Activated CD4-positive, alpha-beta memory T cell treated with anti-CD3 and anti-CD28 coated beads for 36 hours (primary cell): ENCODE measurements at regions not wholly inside any gene's neighbourhood (a gene's known extent, or its start where the extent isn't known, plus 50 kb on each side); places are given as distances from the start of the nearest gene placed in this dataset.

ENCODE experiments used
- CTCF ChIA-PET: fragments of 350-600 bp; sonication (Branson Sonifier 250); formaldehyde crosslinking; loops from one replicate; lab custom pipeline; 2021; ENCODE audit warnings: antibody characterized with exemption, inconsistent platforms; lab: Charles Lee
- POLR2A ChIA-PET: fragments of 350-600 bp; sonication (Branson Sonifier 250); formaldehyde crosslinking; loops from one replicate; lab custom pipeline; 2021; ENCODE audit warnings: antibody characterized with exemption; lab: Charles Lee
- DNase-seq: peaks from one replicate; pipeline ENCODE4 v3.0.0-alpha.2; 2020
- H3K27ac Mint-ChIP-seq: one replicate; pipeline ENCODE4 v1.8.0; 2021; ENCODE audit warnings: mixed read lengths
- H3K27me3 Mint-ChIP-seq: one replicate; pipeline ENCODE4 v1.8.0; 2021; ENCODE audit warnings: mixed read lengths
- H3K36me3 Mint-ChIP-seq: one replicate; pipeline ENCODE4 v1.8.0; 2021; ENCODE audit warnings: mixed read lengths
- H3K4me1 Mint-ChIP-seq: one replicate; pipeline ENCODE4 v1.8.0; 2021; ENCODE audit warnings: low read depth, mixed read lengths
- H3K4me3 Mint-ChIP-seq: one replicate; pipeline ENCODE4 v1.8.0; 2021; ENCODE audit warnings: mild to moderate bottlenecking, mixed read lengths
- H3K9me3 Mint-ChIP-seq: one replicate; pipeline ENCODE4 v1.8.0; 2021; ENCODE audit warnings: mixed read lengths
- intact Hi-C: fragments of 100-400 bp; cut with micrococcal nuclease; formaldehyde crosslinking; loops from one replicate; pipeline ENCODE4 v1.15.1; 2023

DNA sequence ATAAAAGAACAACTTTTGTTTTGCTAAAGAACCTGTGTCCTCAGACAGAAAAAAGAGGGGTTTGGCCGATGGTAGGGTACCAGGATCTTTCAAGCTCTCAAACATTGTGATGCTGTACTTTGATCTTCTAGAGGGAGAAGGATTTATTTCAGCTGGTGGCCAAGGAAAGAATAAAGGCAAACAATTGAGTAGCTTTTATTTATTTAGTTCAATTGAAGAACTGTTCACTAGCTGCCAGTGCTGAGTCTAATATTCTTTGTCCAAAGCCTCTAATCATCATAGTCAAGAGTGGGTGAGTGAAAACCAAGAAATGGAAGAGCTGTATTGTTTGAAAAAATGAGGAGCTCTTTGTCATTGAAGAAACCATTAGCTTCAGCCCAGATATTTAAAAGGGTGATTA, 138.4 kb downstream of the FAT3 start:
- CTCF ChIA-PET, result no interaction called here
- POLR2A ChIA-PET, result no interaction called here
- intact Hi-C loops, result no loop called here
- H3K4me3 Mint-ChIP-seq, result no peak overlapping the region
- no peaks in the 10 kb centered on the region for H3K36me3 Mint-ChIP-seq
- H3K27ac Mint-ChIP-seq, result no peak overlapping the region
- peaks cover 3% of the 10 kb centered on the region for H3K27me3 Mint-ChIP-seq
- H3K4me1 Mint-ChIP-seq, result no peaks in the 10 kb centered on the region
- DNase-seq, result no peak
- no peaks in the 10 kb centered on the region for H3K9me3 Mint-ChIP-seq

DNA sequence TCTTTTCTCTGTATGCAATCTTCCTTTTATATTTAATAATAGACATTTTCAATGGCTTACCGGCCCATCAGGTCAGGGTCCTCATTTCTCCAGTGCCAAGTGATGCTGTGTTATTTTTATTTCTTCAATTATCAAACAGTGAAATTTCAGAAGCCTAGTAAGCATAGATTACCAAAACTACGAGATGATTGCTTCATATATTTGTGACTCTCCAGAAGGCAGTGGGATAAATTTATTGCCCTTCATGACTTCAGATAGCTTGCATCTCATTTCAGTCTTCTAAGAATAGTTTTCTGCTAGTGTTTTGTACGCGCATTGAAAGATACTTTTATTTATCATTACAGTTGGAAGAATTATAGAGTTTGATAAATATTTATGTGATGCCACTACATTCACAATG, 139.6 kb downstream of the FAT3 start:
- no peak for DNase-seq
- CTCF ChIA-PET, result no interaction called here
- H3K9me3 Mint-ChIP-seq, result no peaks in the 10 kb centered on the region
- H3K36me3 Mint-ChIP-seq, result no peaks in the 10 kb centered on the region
- H3K27me3 Mint-ChIP-seq, result peaks cover 3% of the 10 kb centered on the region
- POLR2A ChIA-PET, result no interaction called here
- H3K4me1 Mint-ChIP-seq, result no peaks in the 10 kb centered on the region
- H3K27ac Mint-ChIP-seq, result no peak overlapping the region
- intact Hi-C loops, result no loop called here
- no peak overlapping the region for H3K4me3 Mint-ChIP-seq

DNA sequence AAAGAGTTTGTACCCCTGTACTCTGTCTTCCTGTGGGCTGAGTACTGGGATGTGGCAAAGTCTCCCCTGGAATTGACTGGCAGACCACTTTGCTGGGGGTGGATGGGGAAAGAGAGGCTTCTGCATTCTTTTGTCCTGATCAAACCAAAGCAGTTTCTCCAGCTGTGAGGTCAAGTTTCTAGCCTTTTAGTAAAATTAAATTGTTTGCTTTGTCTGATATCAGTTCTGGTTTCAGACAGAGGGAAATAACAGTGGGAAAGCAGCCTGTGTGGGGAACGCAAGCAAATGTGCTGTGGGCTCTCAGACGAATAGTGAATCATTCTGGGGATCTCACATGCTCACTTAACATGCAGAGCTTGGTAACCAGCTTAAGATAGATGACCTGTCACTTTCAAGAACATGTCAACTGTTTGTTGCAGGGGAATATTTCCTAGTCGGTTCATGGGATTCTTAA, 151.6 kb downstream of the FAT3 start:
- CTCF ChIA-PET, result no interaction called here
- Mint-ChIP-seq H3K27me3 (no peaks in the 10 kb centered on the region), H3K9me3 (no peaks in the 10 kb centered on the region), H3K4me1 (no peaks in the 10 kb centered on the region), H3K36me3 (no peaks in the 10 kb centered on the region), H3K4me3 (no peak overlapping the region), H3K27ac (no peak overlapping the region)
- intact Hi-C loops, result no loop called here
- DNase-seq, result no peak
- POLR2A ChIA-PET, result no interaction called here

DNA sequence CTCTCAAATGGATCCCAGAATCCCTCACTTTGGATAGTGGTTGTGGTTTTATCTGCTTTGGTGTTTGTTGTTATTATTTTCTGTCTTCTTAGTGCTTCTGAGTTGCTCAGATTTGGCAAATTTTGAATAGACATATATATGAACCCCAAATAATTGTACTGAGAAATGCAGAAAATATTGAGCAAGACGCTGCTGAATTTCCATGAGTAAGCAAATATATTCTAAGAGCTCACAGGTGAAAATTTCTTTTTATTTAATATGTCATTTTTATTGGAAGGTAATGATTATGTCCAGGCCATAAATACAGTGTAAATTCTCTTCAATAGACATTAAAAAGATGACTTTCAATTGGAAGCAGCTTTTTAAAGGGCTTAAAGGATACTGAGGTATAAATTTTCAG, 152.1 kb downstream of the FAT3 start:
- Mint-ChIP-seq H3K27me3 (no peaks in the 10 kb centered on the region), H3K4me1 (no peaks in the 10 kb centered on the region), H3K4me3 (no peak overlapping the region), H3K9me3 (no peaks in the 10 kb centered on the region), H3K27ac (no peak overlapping the region), H3K36me3 (no peaks in the 10 kb centered on the region)
- CTCF ChIA-PET, result no interaction called here
- POLR2A ChIA-PET, result no interaction called here
- DNase-seq, result no peak
- intact Hi-C loops, result no loop called here

DNA sequence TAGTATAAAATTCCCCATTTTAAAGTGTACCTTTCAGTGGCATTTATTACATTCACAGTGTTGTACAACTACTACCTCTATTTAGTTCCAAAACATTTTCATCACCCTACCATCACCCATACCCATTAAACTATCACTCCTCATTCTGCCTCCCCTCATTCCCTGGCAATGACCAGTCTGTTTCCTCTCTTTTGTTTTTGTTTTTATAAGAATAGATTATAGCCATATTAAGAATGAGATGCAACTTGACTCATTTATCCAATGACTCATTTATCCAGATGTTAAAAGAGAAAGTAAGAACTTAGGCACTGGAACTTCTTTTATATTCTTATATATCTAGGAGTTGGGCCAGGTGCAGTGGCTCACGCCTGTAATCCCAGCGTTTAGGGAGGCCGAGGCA, 156.3 kb downstream of the FAT3 start:
- DNase-seq, result no peak
- intact Hi-C loops, result no loop called here
- Mint-ChIP-seq H3K27ac (no peak overlapping the region), H3K4me3 (no peak overlapping the region), H3K9me3 (no peaks in the 10 kb centered on the region), H3K36me3 (no peaks in the 10 kb centered on the region), H3K27me3 (no peaks in the 10 kb centered on the region), H3K4me1 (no peaks in the 10 kb centered on the region)
- ChIA-PET POLR2A (no interaction called here), CTCF (no interaction called here)

DNA sequence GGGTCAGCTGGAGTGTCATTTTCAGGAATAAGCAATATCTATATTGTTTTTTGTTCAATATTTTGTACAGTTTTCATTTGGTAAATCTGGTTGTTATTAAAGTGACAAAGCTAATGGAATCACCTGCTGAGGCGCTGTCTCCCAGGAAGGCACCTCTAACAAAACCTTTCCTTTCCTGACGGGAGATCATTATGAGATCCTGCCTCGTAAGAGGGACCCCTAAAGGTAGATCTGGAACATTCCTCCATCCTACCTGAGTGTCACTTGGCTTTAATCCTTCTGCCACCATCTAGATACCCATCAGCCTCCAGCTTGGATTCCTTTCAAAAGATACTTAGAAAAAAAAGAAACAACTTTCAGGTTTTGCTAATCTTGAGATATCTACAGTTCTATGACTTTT, 157.7 kb downstream of the FAT3 start:
- Mint-ChIP-seq H3K36me3 (no peaks in the 10 kb centered on the region), H3K9me3 (no peaks in the 10 kb centered on the region), H3K4me1 (no peaks in the 10 kb centered on the region), H3K27me3 (no peaks in the 10 kb centered on the region), H3K4me3 (no peak overlapping the region), H3K27ac (no peak overlapping the region)
- intact Hi-C loops, result no loop called here
- ChIA-PET POLR2A (no interaction called here), CTCF (no interaction called here)
- DNase-seq, result no peak

DNA sequence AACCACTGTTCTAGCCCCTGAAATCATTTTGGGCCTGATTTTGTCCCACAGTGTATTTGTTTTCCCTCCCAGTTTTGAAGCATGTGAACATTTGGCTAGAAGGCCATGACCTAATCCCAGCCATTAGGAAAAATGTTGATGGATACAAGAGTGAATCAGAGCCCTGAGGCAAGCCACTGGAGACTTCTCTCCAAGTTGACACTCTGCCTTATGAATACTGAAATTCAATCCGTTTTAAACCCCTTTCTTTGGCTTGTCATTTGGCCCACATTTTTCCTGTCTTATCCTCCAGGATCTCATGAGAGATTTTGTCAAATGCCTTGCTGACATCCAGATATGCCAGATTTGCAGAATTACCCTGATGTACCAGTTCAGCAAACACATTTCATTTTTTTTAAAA, 158.8 kb downstream of the FAT3 start:
- DNase-seq, result no peak
- no peaks in the 10 kb centered on the region for H3K4me1 Mint-ChIP-seq
- POLR2A ChIA-PET, result no interaction called here
- H3K27me3 Mint-ChIP-seq, result no peaks in the 10 kb centered on the region
- no peaks in the 10 kb centered on the region for H3K36me3 Mint-ChIP-seq
- CTCF ChIA-PET, result no interaction called here
- intact Hi-C loops, result no loop called here
- no peak overlapping the region for H3K4me3 Mint-ChIP-seq
- no peaks in the 10 kb centered on the region for H3K9me3 Mint-ChIP-seq
- H3K27ac Mint-ChIP-seq, result no peak overlapping the region

DNA sequence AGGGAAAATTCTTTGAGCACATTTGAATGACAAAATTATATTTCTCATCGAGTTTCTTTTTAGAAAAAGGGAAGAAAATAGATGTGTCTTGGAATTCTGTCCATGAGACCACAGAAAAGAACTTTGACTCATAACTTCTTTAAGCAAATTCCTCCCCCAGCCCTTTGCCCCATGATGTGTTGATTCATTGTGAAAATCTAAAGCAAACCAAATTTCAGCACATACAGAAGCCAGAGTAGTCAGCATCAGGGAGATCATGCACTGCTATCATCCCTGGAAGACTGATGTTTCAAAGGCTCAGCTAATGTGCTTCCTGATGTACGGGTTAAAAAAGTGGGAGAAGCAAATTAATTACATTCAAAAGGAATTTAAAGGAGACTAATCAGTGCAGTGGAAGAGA, 159.7 kb downstream of the FAT3 start:
- no peak overlapping the region for H3K4me3 Mint-ChIP-seq
- CTCF ChIA-PET, result no interaction called here
- intact Hi-C loops, result no loop called here

DNA sequence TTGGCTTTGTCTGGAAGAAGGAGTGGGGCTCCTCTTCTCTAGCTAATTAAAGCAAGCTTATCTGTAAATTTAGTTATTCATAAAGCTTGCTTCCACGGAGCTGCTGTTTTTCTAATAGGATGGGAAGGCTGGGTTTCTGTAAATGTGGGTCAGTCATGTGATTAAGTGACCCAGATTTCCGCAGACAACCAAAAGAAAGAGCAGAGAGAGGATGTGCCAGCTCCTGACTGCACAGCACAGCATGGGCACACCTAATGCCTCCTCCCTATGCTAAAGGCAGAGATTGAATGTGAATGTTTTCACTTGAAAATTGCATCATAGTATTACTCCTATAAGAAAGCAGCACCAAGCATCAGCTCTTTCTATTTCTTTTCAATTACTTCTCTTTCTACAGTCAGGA, 160.2 kb downstream of the FAT3 start:
- ChIA-PET CTCF (no interaction called here), POLR2A (no interaction called here)
- Mint-ChIP-seq H3K9me3 (no peaks in the 10 kb centered on the region), H3K4me1 (no peaks in the 10 kb centered on the region), H3K27ac (no peak overlapping the region), H3K4me3 (no peak overlapping the region), H3K36me3 (no peaks in the 10 kb centered on the region), H3K27me3 (no peaks in the 10 kb centered on the region)
- intact Hi-C loops, result no loop called here
- no peak for DNase-seq

More for the DNA sequence above, 159.7 kb downstream of the FAT3 start:
- DNase-seq, result no peak
- H3K27ac Mint-ChIP-seq, result no peak overlapping the region
- no peaks in the 10 kb centered on the region for H3K4me1 Mint-ChIP-seq
- H3K36me3 Mint-ChIP-seq, result no peaks in the 10 kb centered on the region
- POLR2A ChIA-PET, result no interaction called here
- H3K9me3 Mint-ChIP-seq, result no peaks in the 10 kb centered on the region
- no peaks in the 10 kb centered on the region for H3K27me3 Mint-ChIP-seq

DNA sequence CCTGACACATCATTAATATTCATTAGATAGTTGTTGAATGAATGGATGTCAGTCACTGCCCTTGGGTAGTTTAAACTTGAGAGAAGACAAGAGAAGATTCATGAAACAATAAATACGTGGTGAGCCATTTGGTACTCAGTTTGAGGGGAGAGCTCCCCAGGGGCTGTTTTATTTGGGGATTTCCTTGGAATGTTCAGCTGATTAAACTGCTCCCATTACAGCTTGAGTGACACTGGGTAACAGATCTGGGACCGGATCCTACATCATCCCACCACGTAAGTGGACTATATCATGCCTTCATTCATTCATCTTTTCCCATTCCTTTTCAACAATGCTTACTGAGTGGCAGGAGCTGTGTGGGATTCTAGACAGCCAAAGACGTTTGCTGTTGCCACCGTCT, 162.0 kb downstream of the FAT3 start:
- CTCF ChIA-PET, result no interaction called here
- H3K4me3 Mint-ChIP-seq, result no peak overlapping the region

DNA sequence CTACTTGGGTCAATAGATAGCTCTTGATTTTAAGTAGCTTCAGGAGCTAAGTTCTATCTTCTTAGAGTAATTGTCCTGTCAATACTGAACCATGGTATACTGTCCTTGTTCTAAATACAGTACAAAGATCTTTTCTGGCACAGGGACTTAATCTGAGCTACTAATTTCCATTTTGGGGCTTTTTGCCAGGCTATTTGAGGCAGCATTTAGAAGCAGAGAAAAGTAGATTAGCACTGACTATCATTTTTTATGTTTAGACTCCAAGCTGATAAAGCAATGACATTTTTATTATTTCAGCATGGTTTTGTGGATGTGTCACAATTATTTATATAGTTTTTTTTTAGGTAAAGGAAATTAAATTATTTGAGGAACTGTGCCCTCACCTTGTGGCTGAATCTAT, 163.2 kb downstream of the FAT3 start:
- intact Hi-C loops, result no loop called here
- no peak for DNase-seq
- no peak overlapping the region for H3K27ac Mint-ChIP-seq
- ChIA-PET POLR2A (no interaction called here), CTCF (no interaction called here)
- no peaks in the 10 kb centered on the region for H3K27me3 Mint-ChIP-seq
- no peaks in the 10 kb centered on the region for H3K36me3 Mint-ChIP-seq
- no peaks in the 10 kb centered on the region for H3K4me1 Mint-ChIP-seq
- no peaks in the 10 kb centered on the region for H3K9me3 Mint-ChIP-seq
- H3K4me3 Mint-ChIP-seq, result no peak overlapping the region

More for the DNA sequence above, 162.0 kb downstream of the FAT3 start:
- POLR2A ChIA-PET, result no interaction called here
- intact Hi-C loops, result no loop called here
- no peaks in the 10 kb centered on the region for H3K9me3 Mint-ChIP-seq
- no peak overlapping the region for H3K27ac Mint-ChIP-seq
- no peaks in the 10 kb centered on the region for H3K4me1 Mint-ChIP-seq
- H3K36me3 Mint-ChIP-seq, result no peaks in the 10 kb centered on the region
- DNase-seq, result no peak
- H3K27me3 Mint-ChIP-seq, result no peaks in the 10 kb centered on the region

DNA sequence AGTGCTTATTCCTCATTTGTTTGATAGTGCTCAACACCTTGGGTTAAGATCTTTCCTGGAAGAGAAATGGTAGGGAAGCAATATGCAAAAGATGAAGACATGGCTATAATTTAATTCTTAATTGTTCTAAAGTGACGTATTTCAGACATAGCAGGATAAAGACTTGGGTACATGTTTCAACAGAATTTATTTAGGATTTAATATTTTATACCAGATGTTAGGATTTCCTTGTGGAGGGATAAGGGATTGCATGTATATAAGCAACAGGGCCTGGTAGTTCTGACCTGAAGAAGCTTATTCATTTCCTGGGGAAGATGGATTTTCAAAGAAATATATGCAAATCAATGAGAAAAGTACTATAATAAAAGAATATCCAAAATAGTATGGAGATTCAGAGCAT, 163.8 kb downstream of the FAT3 start:
- no peak for DNase-seq
- intact Hi-C loops, result no loop called here
- H3K27ac Mint-ChIP-seq, result no peak overlapping the region
- ChIA-PET CTCF (no interaction called here), POLR2A (no interaction called here)
- H3K27me3 Mint-ChIP-seq, result no peaks in the 10 kb centered on the region
- no peak overlapping the region for H3K4me3 Mint-ChIP-seq
- H3K36me3 Mint-ChIP-seq, result no peaks in the 10 kb centered on the region
- no peaks in the 10 kb centered on the region for H3K4me1 Mint-ChIP-seq
- H3K9me3 Mint-ChIP-seq, result no peaks in the 10 kb centered on the region

DNA sequence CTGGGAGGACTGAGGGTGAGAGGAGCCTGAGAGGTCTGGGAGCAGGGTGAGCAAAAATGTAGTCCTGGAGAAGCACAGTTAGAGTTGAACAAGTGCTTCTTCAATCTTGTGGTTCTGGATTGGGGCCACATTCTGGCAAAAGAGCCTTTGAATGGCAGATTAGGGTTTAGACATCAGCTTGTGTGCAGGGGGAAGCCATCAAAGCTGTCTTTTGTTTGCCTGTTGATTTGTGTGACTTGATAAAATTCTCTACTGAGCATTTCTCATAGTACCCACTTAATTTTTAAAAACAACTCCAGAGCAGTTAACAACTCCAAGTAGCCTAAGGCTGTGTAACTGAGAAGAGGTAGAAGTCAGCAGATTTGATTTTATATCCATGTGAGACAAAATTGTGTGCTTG, 166.2 kb downstream of the FAT3 start:
- no peaks in the 10 kb centered on the region for H3K9me3 Mint-ChIP-seq

DNA sequence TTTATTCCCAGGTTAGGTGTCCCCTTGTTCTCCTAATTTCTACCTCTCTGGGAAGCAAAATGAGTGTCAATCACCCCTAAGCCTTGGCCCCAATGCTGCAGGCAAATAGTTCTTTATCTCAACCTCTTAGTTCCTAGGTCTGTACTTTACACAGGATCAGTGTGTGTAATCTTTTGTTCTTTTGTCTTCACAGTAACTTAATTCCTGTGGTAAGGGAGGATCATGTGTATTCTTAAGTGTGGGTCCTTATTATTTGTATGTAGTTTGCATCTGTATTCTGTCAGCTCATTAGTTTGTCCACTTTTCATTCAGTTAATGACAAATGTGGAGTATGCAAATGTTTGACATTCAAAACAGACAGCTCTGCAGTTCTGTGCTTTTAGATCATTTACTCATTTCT, 166.7 kb downstream of the FAT3 start:
- CTCF ChIA-PET, result no interaction called here
- H3K27ac Mint-ChIP-seq, result no peak overlapping the region
- no peak for DNase-seq
- H3K36me3 Mint-ChIP-seq, result no peaks in the 10 kb centered on the region
- intact Hi-C loops, result no loop called here
- H3K27me3 Mint-ChIP-seq, result no peaks in the 10 kb centered on the region
- no peaks in the 10 kb centered on the region for H3K9me3 Mint-ChIP-seq
- POLR2A ChIA-PET, result no interaction called here
- no peaks in the 10 kb centered on the region for H3K4me1 Mint-ChIP-seq
- no peak overlapping the region for H3K4me3 Mint-ChIP-seq

More for the DNA sequence above, 166.2 kb downstream of the FAT3 start:
- no peaks in the 10 kb centered on the region for H3K36me3 Mint-ChIP-seq
- no peak for DNase-seq
- intact Hi-C loops, result no loop called here
- H3K4me3 Mint-ChIP-seq, result no peak overlapping the region
- H3K4me1 Mint-ChIP-seq, result no peaks in the 10 kb centered on the region
- no peaks in the 10 kb centered on the region for H3K27me3 Mint-ChIP-seq
- POLR2A ChIA-PET, result no interaction called here
- H3K27ac Mint-ChIP-seq, result no peak overlapping the region
- CTCF ChIA-PET, result no interaction called here
